ENCODE measurements at regions not wholly inside any gene's neighbourhood (a gene's known extent, or its start where the extent isn't known, plus 50 kb on each side); places are given as distances from the start of the nearest gene placed in this dataset.

DNA sequence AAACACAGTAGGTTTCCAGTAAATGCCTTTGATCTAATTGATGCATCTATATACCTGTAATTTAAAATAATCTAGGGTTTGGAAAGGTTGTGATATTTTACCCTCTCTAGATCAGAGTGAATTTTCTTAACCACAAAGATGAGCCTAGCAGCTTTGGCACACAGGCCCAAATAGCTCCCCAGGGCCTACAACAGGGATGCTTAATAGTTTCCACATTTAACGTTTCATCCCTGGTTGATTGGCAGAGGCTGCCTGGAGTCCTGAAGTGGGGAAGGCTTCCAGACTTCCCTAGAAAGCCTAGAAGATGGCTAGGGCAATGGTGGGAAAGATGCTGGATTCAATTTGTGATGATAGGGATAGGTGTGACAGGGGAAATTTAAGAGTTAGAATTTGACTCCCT, 206.6 kb downstream of the NSG2 start:
- no peak overlapping the region for H3K4me3 ChIP-seq (ENCODE audit: low read depth, low read length)
- DNase-seq (ENCODE audit: low read depth), result no peak
- TF ChIP-seq, protein P1, sequence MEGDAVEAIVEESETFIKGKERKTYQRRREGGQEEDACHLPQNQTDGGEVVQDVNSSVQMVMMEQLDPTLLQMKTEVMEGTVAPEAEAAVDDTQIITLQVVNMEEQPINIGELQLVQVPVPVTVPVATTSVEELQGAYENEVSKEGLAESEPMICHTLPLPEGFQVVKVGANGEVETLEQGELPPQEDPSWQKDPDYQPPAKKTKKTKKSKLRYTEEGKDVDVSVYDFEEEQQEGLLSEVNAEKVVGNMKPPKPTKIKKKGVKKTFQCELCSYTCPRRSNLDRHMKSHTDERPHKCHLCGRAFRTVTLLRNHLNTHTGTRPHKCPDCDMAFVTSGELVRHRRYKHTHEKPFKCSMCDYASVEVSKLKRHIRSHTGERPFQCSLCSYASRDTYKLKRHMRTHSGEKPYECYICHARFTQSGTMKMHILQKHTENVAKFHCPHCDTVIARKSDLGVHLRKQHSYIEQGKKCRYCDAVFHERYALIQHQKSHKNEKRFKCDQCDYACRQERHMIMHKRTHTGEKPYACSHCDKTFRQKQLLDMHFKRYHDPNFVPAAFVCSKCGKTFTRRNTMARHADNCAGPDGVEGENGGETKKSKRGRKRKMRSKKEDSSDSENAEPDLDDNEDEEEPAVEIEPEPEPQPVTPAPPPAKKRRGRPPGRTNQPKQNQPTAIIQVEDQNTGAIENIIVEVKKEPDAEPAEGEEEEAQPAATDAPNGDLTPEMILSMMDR (IDR thresholded peaks at IDR 0.05; ENCODE audit: insufficient read depth, low read depth, low read length, missing control alignments), result no peak

DNA sequence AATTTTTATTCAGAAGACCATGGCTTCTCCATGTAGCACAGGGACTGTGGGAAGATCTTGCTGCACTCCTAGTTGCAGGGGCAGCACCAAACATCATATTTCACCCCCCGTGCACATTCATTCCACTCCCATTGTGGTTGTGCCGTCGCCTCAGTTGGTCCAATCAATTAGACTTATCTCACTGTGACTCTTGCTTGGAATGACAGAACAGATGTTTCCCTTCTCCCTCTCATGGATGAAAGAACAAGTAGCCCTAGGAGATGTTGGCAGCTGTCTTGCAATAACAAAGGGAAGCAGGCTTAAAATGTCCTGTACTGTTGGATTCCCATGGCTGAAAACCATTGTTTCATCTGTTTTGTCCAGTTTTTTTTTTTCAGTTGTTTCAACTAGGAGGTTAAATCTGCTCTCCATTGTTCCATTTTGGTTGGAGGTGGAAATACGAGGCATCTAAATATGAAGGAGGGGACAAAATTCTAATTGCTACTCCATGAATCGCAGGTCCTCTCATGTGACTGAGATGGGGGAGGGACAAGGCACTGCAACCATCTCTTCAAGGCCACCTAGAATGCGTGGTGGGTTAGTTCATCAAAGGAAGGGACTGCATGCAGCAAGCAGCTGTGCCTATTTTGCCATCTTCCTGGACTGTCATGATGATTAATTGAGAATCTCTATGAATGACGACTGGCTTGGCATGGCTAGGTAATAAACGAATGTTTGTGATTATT, 214.4 kb downstream of the NSG2 start:
- no peak for DNase-seq (ENCODE audit: low read depth)
- H3K4me3 ChIP-seq (ENCODE audit: low read depth, low read length), result no peak overlapping the region
- TF ChIP-seq, protein P1 (IDR thresholded peaks at IDR 0.05; ENCODE audit: insufficient read depth, low read depth, low read length, missing control alignments), result no peak

DNA sequence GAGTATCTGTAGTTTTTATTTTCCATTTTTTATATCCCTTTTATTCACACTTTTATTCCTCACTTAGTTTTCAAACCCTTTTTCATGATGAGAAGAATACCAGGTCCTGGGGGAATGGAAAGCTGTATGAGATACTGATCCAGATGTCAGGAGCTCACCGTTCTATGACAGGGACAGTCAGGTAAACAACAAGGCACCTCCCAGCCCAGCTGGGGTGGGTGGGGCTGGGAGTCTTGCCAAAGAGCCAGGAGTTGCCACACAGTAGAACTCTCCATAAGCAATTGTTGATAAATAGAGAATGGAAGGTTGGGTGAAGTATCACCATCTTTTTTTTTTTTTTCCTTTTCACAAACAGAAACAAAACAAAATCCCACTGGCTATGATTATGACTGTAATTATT, 225.8 kb downstream of the NSG2 start:
- H3K4me3 ChIP-seq (ENCODE audit: low read depth, low read length), result no peak overlapping the region
- TF ChIP-seq, protein P1 (IDR thresholded peaks at IDR 0.05; ENCODE audit: insufficient read depth, low read depth, low read length, missing control alignments), result no peak
- peak; percentile 21 for DNase-seq (ENCODE audit: low read depth)

DNA sequence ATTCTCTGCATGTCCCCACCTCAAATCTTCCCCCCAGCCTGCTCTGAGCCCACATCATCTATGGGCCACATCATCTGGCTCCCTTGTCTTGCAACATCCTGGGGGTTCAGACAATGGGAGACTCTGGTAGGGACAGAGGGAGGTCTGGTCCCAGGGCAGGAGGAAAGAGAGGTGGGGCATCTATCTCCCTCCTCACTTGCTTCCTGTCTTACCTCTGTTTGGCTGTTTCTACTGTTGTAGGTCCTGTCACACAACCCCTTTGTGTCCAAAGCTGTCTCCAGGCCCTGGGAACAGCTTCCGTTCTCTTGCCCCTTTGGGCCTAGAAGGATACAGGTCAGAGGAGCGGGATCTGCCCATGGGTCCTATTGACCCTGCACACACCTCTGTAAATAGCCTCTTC, 227.2 kb downstream of the NSG2 start:
- peak; percentile 31 for DNase-seq (ENCODE audit: low read depth)
- TF ChIP-seq, protein P1 (IDR thresholded peaks at IDR 0.05; ENCODE audit: insufficient read depth, low read depth, low read length, missing control alignments), result no peak
- H3K4me3 ChIP-seq (ENCODE audit: low read depth, low read length), result peak overlapping the region; percentile 19

DNA sequence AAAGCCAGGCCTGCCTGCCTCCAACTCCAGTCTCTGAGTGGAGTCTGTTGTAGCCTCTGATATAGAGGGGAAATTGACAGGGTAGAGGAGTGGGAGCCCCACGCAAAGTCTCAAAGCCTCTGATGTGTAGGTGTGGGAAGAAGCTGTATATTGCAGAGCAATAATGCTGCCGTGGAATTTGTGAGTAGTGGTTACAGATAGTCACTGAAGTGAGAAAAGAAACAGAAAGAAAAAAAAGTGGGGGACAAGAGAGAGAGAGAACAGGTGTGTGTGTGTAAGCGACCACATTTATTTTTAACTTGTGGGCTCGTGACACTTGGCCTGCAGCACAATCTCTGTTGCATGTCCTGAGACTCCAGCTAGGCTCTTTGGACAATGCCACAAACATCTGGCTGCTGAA, 227.8 kb downstream of the NSG2 start:
- peak overlapping the region; percentile 19 for H3K4me3 ChIP-seq (ENCODE audit: low read depth, low read length)
- TF ChIP-seq, protein P1 (IDR thresholded peaks at IDR 0.05; ENCODE audit: insufficient read depth, low read depth, low read length, missing control alignments), result no peak
- peak; percentile 88 for DNase-seq (ENCODE audit: low read depth)

DNA sequence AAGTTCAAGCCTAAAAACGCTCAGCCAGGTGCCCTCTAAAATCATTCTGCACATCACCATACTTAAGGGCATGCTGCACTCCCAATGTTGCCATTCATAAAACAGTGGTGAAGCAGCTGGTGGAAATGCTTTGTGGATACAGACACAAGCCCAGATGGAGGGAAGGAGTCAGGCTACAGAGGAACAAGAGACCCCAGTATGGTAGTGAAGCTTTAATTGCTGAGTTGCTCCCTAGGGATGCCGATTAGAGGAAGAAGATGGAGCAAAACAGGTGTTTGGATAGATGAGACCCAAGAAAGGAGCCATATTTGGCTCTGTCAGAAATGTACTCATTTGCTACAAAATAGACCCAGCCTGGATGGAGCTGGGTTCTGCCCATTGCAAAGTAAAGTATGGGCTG, 230.5 kb downstream of the NSG2 start:
- H3K4me3 ChIP-seq (ENCODE audit: low read depth, low read length), result no peak overlapping the region
- TF ChIP-seq, protein P1 (IDR thresholded peaks at IDR 0.05; ENCODE audit: insufficient read depth, low read depth, low read length, missing control alignments), result no peak
- DNase-seq (ENCODE audit: low read depth), result no peak
